NT2/D1 (cell line): ENCODE measurements at regions not wholly inside any gene's neighbourhood (a gene's known extent, or its start where the extent isn't known, plus 50 kb on each side); places are given as distances from the start of the nearest gene placed in this dataset.

ENCODE experiments used
- SUZ12 ChIP-seq: IDR thresholded peaks from 2 replicates; pipeline ENCODE4 v1.6.1; 2011; ENCODE audit not compliant: insufficient read length, insufficient read depth; ENCODE audit errors: extremely low read depth
- YY1 ChIP-seq: IDR thresholded peaks from 2 replicates; pipeline ENCODE4 v1.6.1; 2011; ENCODE audit not compliant: insufficient read length, insufficient read depth

GRCh38 chr14:85454226-85454813 is 75.6 kb upstream of the FLRT2 start:
- TF ChIP-seq SUZ12 (no peak), YY1 (no peak)
